Adipocyte (in vitro differentiated cells): ENCODE measurements at regions not wholly inside any gene's neighbourhood (a gene's known extent, or its start where the extent isn't known, plus 50 kb on each side); places are given as distances from the start of the nearest gene placed in this dataset.

ENCODE experiments used
- DNase-seq: peaks from one replicate; pipeline ENCODE4 v3.0.0-alpha.2; 2015; ENCODE audit warnings: low read depth
- H3K27me3 ChIP-seq: replicated peaks from 2 replicates; pipeline ENCODE4 v1.7.0; 2013; ENCODE audit warnings: mild to moderate bottlenecking, low read length, moderate library complexity; ENCODE audit not compliant: control insufficient read depth, insufficient read depth
- H3K36me3 ChIP-seq: 2 replicates; pipeline ENCODE4 v1.7.0; 2013; ENCODE audit warnings: low read length, mild to moderate bottlenecking, moderate library complexity; ENCODE audit not compliant: control insufficient read depth, insufficient read depth, severe bottlenecking
- H3K4me1 ChIP-seq: 2 replicates; pipeline ENCODE4 v1.7.0; 2013; ENCODE audit warnings: mild to moderate bottlenecking, low read length, moderate library complexity; ENCODE audit not compliant: control insufficient read depth, insufficient read depth
- H3K4me3 ChIP-seq: 2 replicates; pipeline ENCODE4 v1.7.0; 2013; ENCODE audit warnings: mild to moderate bottlenecking, low read length, moderate library complexity
- H3K9ac ChIP-seq: 2 replicates; pipeline ENCODE4 v1.7.0; 2013; ENCODE audit warnings: mild to moderate bottlenecking, low read length, moderate library complexity
- H3K9me3 ChIP-seq: 2 replicates; pipeline ENCODE4 v1.7.0; 2013; ENCODE audit warnings: mild to moderate bottlenecking, low read length, moderate library complexity; ENCODE audit not compliant: control insufficient read depth

DNA sequence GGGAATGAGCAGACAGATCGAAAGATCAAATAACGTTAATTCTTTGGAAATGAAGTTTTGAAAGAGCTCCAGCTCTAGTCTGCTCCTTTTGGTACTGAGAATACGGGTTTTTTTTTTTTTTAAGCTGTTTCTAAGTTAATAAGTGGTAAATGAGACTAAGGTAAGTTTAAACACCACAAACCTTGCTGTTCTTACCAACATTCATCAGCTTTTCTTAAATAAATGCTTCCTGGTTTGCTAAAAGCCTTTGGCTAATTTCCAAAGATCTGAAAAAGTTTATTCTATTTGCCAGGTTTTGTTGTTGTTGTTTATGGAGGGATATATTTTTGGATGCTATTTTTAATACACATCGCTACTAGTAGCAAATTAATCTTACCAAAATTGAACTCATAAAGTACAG, 55.1 kb upstream of the STXBP5 start:
- Histone ChIP-seq H3K4me3 (no peak overlapping the region), H3K9me3 (no peaks in the 10 kb centered on the region), H3K36me3 (no peaks in the 10 kb centered on the region), H3K4me1 (peaks cover 2% of the 10 kb centered on the region), H3K9ac (no peak overlapping the region), H3K27me3 (no peaks in the 10 kb centered on the region)
- no peak for DNase-seq

DNA sequence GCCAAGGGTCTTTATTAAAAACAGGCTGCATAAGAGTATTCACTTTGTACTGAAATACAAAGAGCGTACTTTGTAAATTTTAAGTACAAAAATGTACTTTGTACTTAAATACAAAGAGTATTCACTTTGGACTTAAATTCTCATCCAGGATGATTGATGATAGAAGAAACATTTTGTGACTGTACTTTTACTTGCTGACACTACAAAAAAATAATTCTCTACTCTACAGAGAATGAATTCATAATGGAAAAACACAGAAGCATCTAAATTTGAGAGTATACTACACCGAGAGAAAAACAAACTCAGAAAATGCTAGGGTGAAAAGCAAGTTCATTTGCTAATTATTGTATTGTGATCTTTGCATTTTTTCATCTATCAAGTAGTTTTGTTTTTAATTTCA, 54.4 kb upstream of the STXBP5 start:
- no peak for DNase-seq
- H3K4me3 ChIP-seq = no peak overlapping the region
- H3K9me3 ChIP-seq = no peaks in the 10 kb centered on the region
- H3K36me3 ChIP-seq = no peaks in the 10 kb centered on the region
- peaks cover 9% of the 10 kb centered on the region for H3K4me1 ChIP-seq
- no peaks in the 10 kb centered on the region for H3K27me3 ChIP-seq
- no peak overlapping the region for H3K9ac ChIP-seq

DNA sequence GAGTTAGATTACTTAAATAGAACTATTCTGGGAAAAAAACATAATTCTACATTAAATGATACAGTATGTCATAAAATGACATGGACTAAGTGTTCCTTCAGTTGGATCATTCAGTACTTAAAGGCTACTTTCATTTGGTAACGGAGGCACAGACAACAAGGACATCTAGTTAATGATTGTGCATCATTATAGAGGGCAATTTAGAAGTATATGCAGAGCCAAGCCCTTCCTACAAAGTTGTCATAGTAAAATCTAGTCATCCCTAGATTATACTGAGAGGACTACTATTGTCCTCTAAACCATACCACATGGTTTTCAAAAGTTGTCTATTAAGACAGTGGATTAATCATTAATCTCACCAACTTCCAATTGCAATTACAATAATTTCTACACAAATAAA, 53.9 kb upstream of the STXBP5 start:
- Histone ChIP-seq H3K9ac (no peak overlapping the region), H3K4me1 (peaks cover 10% of the 10 kb centered on the region), H3K4me3 (no peak overlapping the region), H3K36me3 (no peaks in the 10 kb centered on the region), H3K27me3 (no peaks in the 10 kb centered on the region), H3K9me3 (no peaks in the 10 kb centered on the region)
- DNase-seq = no peak
